Activated CD4-positive, alpha-beta T cell treated with anti-CD3 and anti-CD28 coated beads, Interleukin-10, Interleukin-2, amounts not matched to agents 100 ng/mL and 50 ng/mL, durations not matched to agents 16 hours and 8 hours (primary cell): ENCODE measurements at regions not wholly inside any gene's neighbourhood (a gene's known extent, or its start where the extent isn't known, plus 50 kb on each side); places are given as distances from the start of the nearest gene placed in this dataset.
"Not testable (repeated sequence)": the region's sequence is repeated elsewhere in the genome, so short reads cannot be mapped to it uniquely, and the experiment has no call there.

Source experiments
- DNase-seq: peaks from one replicate; pipeline ENCODE4 v3.0.0-alpha.2; 2020

GRCh38 chr9:135343837-135344522, 135.6 kb upstream of the PPP1R26 start:
- peak; percentile 67 for DNase-seq

- no peak for DNase-seq
Observed at GRCh38 chr9:135344523-135344901, 135.1 kb upstream of the PPP1R26 start.

- DNase-seq = no peak
Observed at GRCh38 chr9:135344915-135345500, 134.6 kb upstream of the PPP1R26 start.

DNA sequence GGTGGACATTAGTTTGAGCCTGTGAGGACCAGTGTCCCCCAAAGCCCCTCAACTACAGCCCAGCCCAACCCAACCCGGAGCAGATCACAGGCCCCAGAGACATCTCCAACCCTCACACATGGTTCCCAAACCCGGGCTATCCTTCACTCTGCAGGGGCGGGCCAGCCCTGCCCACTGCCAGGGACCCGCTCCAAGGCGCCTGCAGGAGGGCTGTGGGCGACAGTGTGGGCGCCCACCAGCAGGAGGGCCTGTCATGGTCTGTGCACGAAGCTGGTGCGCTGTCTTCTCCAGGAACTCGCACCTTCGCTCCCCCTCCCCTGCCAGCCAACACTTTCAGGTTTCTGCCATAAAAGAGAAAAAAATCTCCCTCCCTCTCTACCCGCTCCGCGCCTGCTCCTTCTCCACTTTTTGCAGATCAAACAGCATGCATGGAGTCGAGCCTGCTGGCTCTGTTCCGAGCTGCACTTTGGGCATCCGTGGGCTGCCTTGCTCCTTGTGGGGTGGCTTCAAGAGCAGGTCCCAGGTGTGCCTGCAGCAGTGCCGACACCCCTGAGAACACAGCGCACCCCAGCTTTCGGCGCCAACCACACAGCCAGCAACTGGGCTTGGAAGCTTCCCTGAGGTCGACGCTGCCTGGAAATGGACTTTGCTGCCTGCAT, 133.7 kb upstream of the PPP1R26 start:
- no peak for DNase-seq

- no peak for DNase-seq
Observed at GRCh38 chr9:135346438-135347050, 133.0 kb upstream of the PPP1R26 start.

DNA sequence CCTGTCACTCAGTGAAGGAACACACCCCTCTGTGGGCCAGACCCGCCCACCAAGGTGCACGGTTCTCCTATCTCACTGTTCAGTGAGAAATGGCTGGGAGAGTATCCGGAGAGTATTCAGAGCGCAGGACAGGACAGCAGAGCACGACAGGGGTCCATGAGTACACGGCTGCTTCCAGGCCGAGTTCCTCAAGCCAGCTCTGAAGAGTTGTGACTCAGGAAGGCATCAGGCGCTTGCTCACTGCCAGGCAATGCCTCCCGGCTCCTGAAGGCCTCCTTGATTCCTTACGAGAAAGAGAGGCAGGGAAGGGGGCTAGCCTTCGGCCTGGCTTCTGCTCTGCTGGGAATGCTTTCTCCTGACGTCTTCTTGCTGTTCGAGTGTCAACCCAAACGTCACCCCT, 132.1 kb upstream of the PPP1R26 start:
- no peak for DNase-seq

GRCh38 chr9:135348076-135348787, 131.3 kb upstream of the PPP1R26 start:
- DNase-seq = no peak

GRCh38 chr9:135348788-135349150, 130.8 kb upstream of the PPP1R26 start:
- no peak for DNase-seq

DNA sequence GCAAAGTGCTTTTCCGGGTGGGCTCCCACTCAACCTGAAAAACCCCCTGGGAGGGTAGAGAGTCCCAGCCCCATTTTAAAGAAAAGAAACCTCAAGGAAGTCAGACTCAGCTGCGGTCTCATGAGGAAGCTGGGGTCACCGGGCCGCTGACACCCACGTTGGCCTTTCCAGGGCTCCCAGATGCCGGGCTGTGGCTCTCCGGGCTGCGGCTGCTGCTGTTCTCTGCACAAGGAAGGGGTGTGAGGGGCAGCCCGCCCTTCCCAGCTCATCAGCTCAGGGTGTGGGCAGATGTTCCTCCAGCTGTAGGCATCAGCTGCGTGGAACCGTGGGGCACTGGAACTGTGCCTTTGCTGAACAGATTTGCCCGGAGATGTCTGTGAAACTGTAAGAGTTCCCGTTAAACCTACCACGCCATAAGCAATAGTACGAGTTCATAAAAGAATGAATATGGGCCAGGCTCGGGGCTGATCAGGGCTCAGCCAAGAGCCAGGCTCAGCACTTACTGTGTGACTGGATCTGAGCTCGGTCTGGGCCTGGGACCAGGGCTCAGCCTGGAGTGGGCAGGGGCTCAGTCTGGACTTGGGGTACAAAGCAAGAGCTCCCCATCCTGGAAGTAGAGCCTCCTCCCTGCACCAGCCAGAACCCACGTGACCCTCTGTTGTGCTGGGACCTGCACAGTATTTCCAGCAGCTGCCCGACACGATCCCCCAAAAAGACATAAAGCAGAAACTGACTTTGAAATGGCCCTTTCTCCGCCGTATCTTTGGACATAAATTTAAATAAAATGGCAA, 130.2 kb upstream of the PPP1R26 start:
- DNase-seq = no peak

DNA sequence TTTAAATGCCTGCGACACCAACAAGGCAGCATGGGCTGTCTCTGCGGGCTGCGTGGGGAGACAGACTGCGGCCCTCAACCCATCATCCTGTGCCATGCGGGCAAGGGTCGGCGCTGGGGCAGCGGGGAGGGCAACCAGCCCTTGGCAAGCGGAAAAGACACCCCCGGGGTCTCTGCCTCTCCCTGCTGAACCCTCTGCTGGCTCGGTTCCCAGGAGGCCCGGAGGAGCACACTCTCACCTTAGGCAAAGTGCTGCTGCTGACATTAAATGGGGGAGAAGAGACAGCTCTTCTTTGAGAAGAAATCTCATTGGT, 129.6 kb upstream of the PPP1R26 start:
- no peak for DNase-seq

DNA sequence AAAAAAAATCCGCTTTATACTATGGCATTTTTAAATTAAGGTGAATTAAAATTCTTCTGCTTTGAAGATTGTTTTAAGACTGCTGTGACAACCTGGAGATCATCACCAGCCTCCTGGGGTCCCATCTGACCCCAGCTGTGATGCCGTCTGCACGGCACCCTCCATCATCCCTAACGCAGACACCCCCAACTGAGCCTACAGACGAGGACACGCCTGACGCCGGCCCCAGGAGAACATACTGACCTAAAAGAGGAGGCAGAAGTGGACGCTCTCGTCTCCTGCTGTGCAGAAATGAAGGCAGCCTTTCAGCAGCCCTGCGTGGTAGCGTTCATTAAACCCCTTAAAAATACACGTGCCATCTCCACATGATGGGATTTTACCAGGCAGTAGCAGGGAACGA, 125.6 kb upstream of the PPP1R26 start:
- no peak for DNase-seq

DNA sequence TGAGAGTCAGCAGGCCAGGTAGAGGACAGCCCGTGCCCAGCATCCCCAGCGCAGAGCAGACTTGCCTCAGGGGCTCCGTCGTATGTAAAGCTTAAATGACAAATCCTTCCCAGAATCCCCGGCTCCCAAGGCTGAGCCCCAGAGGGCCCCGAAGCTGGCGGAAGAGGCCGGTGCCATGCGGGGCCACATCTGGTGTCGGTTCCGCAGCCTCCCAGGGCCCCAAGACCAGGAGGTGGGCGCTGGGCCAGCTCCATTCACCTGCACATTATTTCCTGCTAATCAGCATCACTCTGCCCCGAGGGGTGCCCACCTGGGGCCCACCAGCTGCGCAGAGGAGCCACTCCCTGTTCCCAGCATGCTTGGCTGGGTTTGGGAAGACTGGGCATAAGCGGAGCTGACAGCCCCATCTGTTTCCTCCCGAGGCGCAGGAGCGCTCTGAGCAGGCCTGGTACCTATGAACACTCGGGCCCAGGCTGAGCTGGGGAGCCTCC, 124.0 kb upstream of the PPP1R26 start:
- DNase-seq = no peak

GRCh38 chr9:135356021-135356420, 123.6 kb upstream of the PPP1R26 start:
- DNase-seq = no peak

DNA sequence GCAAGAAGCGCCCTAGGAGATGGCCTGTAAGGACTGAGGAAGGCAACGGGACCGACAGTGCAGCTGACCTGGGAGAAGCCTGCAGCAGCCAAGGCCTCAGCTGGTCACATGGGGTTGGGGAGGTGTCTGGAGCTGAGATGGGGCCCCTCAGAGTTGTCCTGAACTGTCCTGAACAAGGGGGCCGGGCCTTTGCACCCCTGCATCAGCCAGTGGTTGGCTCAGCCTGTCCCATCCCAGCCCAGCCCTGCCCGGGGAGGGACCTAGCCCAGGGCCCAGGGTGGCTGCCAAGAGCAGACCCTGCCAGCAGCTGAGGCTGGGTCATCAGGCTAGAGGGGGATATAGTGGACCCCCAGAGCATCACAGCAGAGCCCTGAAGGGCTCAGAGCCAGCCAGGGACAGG, 122.8 kb upstream of the PPP1R26 start:
- DNase-seq = no peak

DNA sequence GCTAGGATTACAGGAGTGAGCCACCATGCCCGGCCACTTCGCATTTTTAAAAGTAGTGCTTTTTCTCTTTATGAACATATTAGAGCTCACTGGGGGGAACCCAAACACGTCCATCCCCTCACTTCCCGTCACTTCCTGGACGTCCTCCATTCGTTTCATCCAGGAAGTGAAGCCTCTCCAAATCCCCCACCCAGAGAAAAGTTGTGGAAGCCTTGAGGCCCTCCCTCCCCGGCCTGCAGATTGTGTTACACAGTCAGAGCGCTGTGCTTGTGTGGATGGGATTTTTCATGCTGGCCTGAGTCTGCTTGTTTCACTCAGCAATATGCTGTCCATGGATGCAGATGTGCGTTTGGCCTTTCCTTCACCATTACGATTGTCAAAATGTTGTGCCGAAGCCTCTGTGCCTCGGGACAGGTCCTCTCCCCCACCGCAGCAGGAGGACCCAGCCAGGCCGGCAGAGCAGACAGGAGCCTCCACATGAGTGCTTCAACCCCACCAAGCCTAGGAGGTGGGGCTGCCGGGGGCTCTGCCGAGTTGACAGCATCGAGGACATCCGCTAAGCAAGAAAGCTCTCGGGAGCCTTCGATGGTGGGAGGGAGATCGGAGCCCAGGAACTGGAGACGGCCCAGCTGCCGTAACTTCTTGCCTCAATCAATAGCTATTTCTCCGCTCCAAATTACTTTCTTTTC, 121.6 kb upstream of the PPP1R26 start:
- no peak for DNase-seq

DNA sequence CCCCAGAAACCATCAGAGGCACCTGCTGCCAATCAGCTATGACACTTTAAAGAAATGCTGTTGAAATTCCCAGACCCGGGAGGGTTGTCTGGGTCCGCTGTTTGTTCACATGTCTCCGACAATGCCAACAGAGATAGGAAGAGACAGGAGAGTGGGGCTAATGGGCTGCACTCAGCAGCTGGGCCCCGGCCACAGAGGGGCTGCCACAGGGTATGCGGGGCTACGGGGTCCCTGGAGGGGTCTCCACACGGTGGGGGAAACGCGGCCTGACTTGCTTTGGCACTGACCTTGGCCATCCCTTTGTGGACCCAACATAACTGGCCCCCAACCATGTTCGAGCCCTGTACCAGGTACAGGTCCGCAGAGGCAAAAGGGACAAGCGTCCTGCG, 121.0 kb upstream of the PPP1R26 start:
- no peak for DNase-seq

DNA sequence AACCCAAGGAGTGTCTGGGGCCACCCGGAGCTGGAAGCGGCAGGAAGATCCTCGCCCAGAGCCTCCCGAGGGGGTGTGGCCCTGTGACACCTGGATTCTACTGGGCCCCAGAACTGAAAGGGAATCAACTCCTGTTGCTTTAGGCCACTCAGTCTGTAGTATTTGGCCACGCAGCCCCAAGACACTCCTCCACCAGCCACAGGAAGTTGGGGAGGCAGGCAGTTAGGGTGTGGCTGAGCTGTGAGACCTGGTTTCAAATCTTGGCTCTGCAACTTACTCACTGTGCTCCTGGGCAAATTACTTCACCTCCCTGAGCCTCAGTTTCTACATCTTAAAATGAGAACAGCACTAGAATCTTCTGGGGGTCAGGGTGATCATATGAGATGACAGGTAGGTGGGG, 119.8 kb upstream of the PPP1R26 start:
- peak; percentile 24 for DNase-seq

GRCh38 chr9:135360617-135361016, 119.0 kb upstream of the PPP1R26 start:
- no peak for DNase-seq

DNA sequence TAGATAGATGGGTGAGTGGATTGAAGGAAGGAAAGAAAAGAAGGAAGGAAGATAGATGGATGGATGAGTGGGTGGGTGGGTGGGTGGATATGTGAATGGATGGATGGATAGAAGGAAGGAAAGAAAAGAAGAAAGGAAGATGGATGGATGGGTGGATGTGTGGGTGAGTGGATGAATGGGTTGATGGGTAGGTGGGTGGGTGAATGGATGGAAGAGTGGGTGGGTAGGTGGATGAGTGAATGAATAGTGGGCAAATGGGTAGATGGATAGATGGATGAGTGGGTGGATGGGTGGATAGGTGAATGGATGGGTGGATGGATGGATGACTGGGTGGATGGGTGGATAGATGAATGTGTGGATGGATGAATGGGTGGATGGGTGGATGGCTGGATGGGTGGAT, 117.9 kb upstream of the PPP1R26 start:
- DNase-seq = not testable (repeated sequence)

GRCh38 chr9:135363596-135363995, 116.0 kb upstream of the PPP1R26 start:
- DNase-seq = no peak

DNA sequence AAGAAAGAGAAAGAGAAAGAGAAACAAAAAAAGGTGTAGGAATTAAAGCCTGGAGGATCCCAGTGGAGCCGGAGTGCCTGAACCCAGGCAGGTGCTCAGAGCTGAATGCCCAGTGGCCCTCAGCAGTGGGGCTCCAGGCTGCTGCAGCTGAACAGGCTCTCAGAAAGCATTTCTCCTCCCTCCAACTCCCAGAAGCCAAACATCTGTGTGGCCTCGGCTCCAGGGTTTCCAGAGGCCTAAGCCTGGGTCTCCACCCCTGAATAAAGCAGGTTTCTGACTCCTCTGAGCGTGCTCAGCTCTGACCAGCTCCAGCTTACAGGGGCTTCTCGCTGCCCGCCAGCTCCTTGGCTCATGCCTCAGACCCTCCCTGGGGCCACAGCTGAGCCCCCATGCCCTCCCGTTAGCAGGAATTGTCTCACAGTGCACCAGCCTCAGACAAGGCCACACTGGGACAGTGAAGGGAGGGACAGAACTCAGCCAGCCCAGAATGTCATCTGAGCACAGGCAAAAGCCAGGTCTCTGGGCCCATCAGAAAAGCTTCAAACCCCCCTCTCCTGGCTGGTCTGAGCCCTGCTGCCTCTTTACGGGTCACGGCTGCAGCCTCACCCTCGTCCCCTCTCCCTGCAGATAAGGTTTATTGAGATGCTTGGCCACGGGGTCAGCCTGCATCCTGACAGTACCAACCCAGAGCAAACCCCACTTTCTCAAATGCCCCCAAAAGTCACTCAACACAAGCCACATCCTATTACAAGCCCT, 114.4 kb upstream of the PPP1R26 start:
- DNase-seq = no peak
